Heart right ventricle (tissue), 16 donors: ENCODE measurements at regions not wholly inside any gene's neighbourhood (a gene's known extent, or its start where the extent isn't known, plus 50 kb on each side); places are given as distances from the start of the nearest gene placed in this dataset.

ENCODE experiments used
- ATAC-seq, 8 donors: fragments of 200-7000 bp; cut with Tn5 transposase; one replicate each; pipeline ENCODE4 v1.9.1; 2020; ENCODE audit warnings: mild to moderate bottlenecking in 8 of 8, moderate library complexity in 8 of 8, moderate number of reproducible peaks in 1 of 8
- DNase-seq, 2 donors: peaks; one replicate each; pipeline ENCODE4 v3.0.0-alpha.2; 2020
- H3K27ac ChIP-seq, 10 donors: fragments of 200-600 bp; sonication (generic) in 2 of 10; one replicate each; pipeline versions ENCODE4 v1.5.0 to v1.8.0; 2020 to 2022; ENCODE audit warnings: mild to moderate bottlenecking in 3 of 10
- H3K27me3 ChIP-seq, 7 donors: fragments of 200-600 bp; one replicate each; pipeline ENCODE4 v1.8.0; 2021 to 2022; ENCODE audit warnings: mild to moderate bottlenecking in 2 of 7
- H3K36me3 ChIP-seq, 9 donors: fragments of 200-600 bp; sonication (generic) in 1 of 9; one replicate each; pipeline versions ENCODE4 v1.5.0 to v1.8.0; 2020 to 2022; ENCODE audit warnings: mild to moderate bottlenecking in 2 of 9
- H3K4me1 ChIP-seq, 9 donors: fragments of 200-600 bp; sonication (generic) in 1 of 9; one replicate each; pipeline versions ENCODE4 v1.5.0 to v1.8.0; 2020 to 2022; ENCODE audit warnings: mild to moderate bottlenecking in 4 of 9
- H3K4me3 ChIP-seq, 10 donors: fragments of 200-600 bp; sonication (generic) in 2 of 10; one replicate each; pipeline versions ENCODE4 v1.5.0 to v1.8.0; 2020 to 2022; ENCODE audit warnings: mild to moderate bottlenecking in 7 of 10, moderate library complexity in 2 of 10
- H3K9me3 ChIP-seq, 11 donors: fragments of 200-600 bp in 10 of 11; sonication (generic) in 2 of 11; one replicate each; pipeline versions ENCODE4 v1.5.0 to v1.8.0; 2013 to 2022; ENCODE audit warnings: mild to moderate bottlenecking in 2 of 11, control low read depth in 1 of 11, moderate library complexity in 1 of 11
- CTCF ChIP-seq, 9 donors: fragments of 200-600 bp; sonication (generic) in 2 of 9; IDR thresholded peaks; one replicate each; pipeline versions ENCODE4 v1.5.0 to v1.8.0; 2021 to 2022; ENCODE audit warnings: antibody characterized with exemption in 9 of 9, mild to moderate bottlenecking in 5 of 9, moderate library complexity in 1 of 9
- WGBS, 2 donors: extraction: QIAGEN DNeasy Blood & Tissue Kit; methylation state at CpG; one replicate each; pipeline ENCODE4 v1.1.7; 2013; ENCODE audit warnings: inconsistent platforms in 1 of 2; 5-methylcytosine and 5-hydroxymethylcytosine counted together
- intact Hi-C, 10 donors: fragments of 100-400 bp; cut with DNase I; formaldehyde crosslinking; loops; one replicate each; pipeline versions ENCODE4 v1.11.1 to v1.14.2; 2022
- donor health status: Arrhythmogenic right ventricular cardiomyopathy.
- donor health status: ischemic (EF 13 %, LVEDD 7.1; RV severe dilation, severe dysfunction).
- donor health status: healthy with polysubstance abuse.
- donor health status: DM: no; HTN: yes; CAD: no.
- donor health status: DM: no; HTN: no; CAD: no.
- donor health status: ischemic (EF 25% LVEDD 6.9; RV normal size, moderate dysfunction).
- donor health status: ischemic (EF 25% LVEDD 5.7; RV mildly dilated, moderate dysfunction).
- donor health status: healthy.
- donor health status: DM: yes; HTN: yes; CAD: no.
- donor health status: Ischemic cardiomyopathy.
- donor health status: ischemic (EF 35%, LVEDD 5.7; RV mildly dilated, moderate dysfunction).
- donor health status: nonischemic (EF 11% LVEDD 7.7; RV severe dilation, severe dysfunction).
- donor health status: DM: yes; HTN: yes; CAD: no.
- donor health status: PGD.
- donor health status: ischemic (EF 29% LVEDD 5.4; RV normal size, mild dysfunction).
- donor health status: nonischemic (EF 23%, LVEDD 6.1; RV moderate dilation, normal function).

GRCh38 chr15:29342201-29342600, 72.6 kb upstream of the NSMCE3 start:
- ATAC-seq (no peak), DNase-seq (no peak)
- Histone ChIP-seq H3K9me3 (no peaks in the 10 kb centered on the region), H3K27me3 (peaks cover 0 to 4% (median 0%) of the 10 kb centered on the region in 7 donors), H3K4me3 (no peak overlapping the region), H3K4me1 (no peaks in the 10 kb centered on the region), H3K36me3 (no peaks in the 10 kb centered on the region), H3K27ac (no peak overlapping the region)
- intact Hi-C loops, result loop anchor here in 1 of 10 donors (10.0 kb wide), 1 partner anchor 57 kb away; no protein-coding TSS in a partner anchor
- WGBS, 2 donors, result 58% methylated on average over 8 of the region's 8 CpGs
- TF ChIP-seq CTCF (IDR thresholded peaks at IDR 0.05), result no peak

- ATAC-seq (no peak), DNase-seq (no peak)
- no peaks in the 10 kb centered on the region for H3K4me1 ChIP-seq
- intact Hi-C loops, result no loop called here
- no peak overlapping the region for H3K27ac ChIP-seq
- H3K4me3 ChIP-seq, result no peak overlapping the region
- peaks cover 0 to 12% (median 0%) of the 10 kb centered on the region in 7 donors for H3K27me3 ChIP-seq
- 45 to 51% methylated on average over 6 of the region's 6 CpGs for WGBS, 2 donors
- H3K36me3 ChIP-seq, result no peaks in the 10 kb centered on the region
- H3K9me3 ChIP-seq, result no peaks in the 10 kb centered on the region
- no peak for TF ChIP-seq CTCF (IDR thresholded peaks at IDR 0.05)
Measured at GRCh38 chr15:29337156-29337959, 67.7 kb upstream of the NSMCE3 start.

GRCh38 chr15:29334544-29334943, 64.9 kb upstream of the NSMCE3 start:
- no peaks in the 10 kb centered on the region for H3K36me3 ChIP-seq
- no peak overlapping the region for H3K27ac ChIP-seq
- ATAC-seq (no peak), DNase-seq (no peak)
- no peaks in the 10 kb centered on the region for H3K9me3 ChIP-seq
- H3K27me3 ChIP-seq, result peaks cover 0 to 12% (median 0%) of the 10 kb centered on the region in 7 donors
- intact Hi-C loops, result no loop called here
- no peak overlapping the region for H3K4me3 ChIP-seq
- TF ChIP-seq CTCF (IDR thresholded peaks at IDR 0.05), result no peak
- WGBS, 2 donors, result 78 to 80% methylated on average over 9 of the region's 9 CpGs
- no peaks in the 10 kb centered on the region for H3K4me1 ChIP-seq

- Histone ChIP-seq H3K27me3 (peaks cover 0 to 12% (median 0%) of the 10 kb centered on the region in 7 donors), H3K27ac (no peak overlapping the region), H3K4me1 (no peaks in the 10 kb centered on the region), H3K4me3 (no peak overlapping the region), H3K36me3 (no peaks in the 10 kb centered on the region), H3K9me3 (no peaks in the 10 kb centered on the region)
- WGBS, 2 donors, result 78 to 82% methylated on average over 6 of the region's 6 CpGs
- no peak for TF ChIP-seq CTCF (IDR thresholded peaks at IDR 0.05)
- DNase-seq (no peak), ATAC-seq (no peak)
- intact Hi-C loops, result no loop called here
Measured at GRCh38 chr15:29333261-29333660, 63.6 kb upstream of the NSMCE3 start.
